Mucosa of gallbladder (tissue), 1 donor: ENCODE measurements at regions not wholly inside any gene's neighbourhood (a gene's known extent, or its start where the extent isn't known, plus 50 kb on each side); places are given as distances from the start of the nearest gene placed in this dataset.

Source experiments
- DNase-seq: peaks from one replicate; pipeline ENCODE4 v3.0.0-alpha.2; 2020; ENCODE audit warnings: low spot score
- donor health status: DM: no; HTN: no; CAD: no.

GRCh38 chr16:86747761-86748160, 169.4 kb downstream of the FOXL1 start:
- DNase-seq: no peak

GRCh38 chr16:86748652-86749051, 170.3 kb downstream of the FOXL1 start:
- DNase-seq: no peak

DNA sequence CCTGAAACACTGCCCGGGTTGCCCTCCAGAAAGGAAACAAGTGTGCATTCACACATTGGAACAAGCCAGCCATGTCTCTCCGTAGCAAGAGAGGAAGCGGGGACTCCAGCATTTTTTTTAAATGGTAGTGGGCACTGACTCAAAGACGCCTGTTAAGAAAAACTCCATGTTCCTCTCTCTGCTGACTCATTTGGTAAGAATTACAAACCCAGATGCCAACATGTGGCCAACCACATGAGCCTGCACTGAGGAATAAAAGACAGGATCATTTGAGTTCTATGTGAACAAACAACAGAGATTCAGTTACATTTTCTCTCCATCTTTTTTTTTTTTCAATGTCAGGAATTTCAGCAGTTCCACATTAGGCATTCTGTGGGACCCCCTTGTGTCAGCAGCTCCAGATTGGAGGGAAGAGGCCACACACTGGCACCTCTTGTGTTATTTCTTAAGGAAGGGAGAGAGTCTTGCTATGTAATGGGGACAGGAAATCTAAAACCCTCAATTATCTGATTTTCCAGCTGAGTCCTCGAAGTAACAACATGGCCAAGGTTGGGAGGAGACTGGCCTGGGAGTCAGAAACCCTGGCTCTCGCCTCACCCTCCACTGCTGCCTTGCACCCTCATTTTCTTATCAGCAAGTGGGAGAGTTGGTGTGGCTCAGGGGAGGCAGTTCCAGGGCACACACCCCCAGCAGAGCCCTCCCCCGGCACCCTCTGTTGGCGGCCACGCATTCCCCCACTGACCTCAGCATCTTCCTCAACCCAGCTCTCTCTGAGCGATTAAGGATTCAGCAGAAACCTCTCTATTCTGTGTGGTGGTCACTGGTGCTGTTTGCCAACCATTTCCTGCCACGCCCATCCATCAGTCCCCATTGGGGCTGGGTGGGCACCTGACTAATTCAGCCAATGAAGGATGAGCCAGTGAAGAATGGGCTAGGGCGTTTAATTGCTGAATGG, 173.0 kb downstream of the FOXL1 start:
- no peak for DNase-seq

DNA sequence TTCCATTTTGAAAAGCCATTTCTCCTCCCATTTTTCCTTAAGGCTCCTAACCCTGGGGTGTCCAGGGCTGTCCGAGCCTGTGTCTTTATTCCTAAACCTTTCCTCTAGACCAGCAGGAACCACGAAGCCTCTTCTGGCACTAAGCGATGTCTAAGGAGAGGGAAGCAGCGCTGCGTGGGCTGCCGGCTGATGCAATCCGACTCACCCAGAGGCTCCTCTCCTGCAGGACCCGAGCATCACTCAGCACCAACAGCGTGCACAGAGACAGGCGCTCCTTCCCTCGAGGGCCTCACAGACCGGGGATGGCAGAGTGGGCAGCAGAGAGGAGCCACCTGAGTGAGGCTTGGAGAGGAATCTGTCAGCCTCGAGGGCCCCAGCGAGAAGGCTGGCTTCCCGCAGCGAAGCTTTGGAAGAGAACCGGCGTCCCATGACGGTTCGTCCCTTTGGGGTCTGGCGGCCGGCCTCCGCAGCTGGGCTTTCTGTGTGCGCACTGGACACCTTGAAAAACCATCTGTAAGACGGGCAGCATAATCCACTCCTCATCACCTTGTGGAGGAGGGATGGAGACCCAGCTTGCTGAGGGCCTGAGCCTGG, 174.3 kb downstream of the FOXL1 start:
- no peak for DNase-seq

- DNase-seq: no peak
Observed at GRCh38 chr16:86753399-86753798, 175.1 kb downstream of the FOXL1 start.

DNA sequence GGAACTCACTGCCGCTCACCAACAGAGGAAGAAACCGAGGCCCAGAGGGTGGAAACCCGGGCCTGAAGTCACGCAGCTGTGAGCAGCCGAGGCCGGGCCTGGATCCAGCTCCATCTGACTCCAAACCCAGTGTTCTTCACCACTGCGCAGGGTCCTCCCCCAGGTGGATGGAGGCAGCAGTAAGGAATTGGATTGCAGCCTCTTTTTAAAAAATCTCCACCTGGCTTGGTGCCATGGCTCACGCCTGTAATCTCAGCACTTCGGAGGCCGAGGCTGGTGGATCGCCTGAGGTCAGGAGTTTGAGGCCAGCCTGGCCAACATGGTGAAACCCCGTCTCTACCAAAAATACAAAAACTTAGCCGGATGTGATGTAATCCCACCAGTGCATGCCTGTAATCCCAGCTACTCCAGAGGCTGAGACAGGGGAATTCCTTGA, 177.2 kb downstream of the FOXL1 start:
- peak; percentile 15 for DNase-seq

DNA sequence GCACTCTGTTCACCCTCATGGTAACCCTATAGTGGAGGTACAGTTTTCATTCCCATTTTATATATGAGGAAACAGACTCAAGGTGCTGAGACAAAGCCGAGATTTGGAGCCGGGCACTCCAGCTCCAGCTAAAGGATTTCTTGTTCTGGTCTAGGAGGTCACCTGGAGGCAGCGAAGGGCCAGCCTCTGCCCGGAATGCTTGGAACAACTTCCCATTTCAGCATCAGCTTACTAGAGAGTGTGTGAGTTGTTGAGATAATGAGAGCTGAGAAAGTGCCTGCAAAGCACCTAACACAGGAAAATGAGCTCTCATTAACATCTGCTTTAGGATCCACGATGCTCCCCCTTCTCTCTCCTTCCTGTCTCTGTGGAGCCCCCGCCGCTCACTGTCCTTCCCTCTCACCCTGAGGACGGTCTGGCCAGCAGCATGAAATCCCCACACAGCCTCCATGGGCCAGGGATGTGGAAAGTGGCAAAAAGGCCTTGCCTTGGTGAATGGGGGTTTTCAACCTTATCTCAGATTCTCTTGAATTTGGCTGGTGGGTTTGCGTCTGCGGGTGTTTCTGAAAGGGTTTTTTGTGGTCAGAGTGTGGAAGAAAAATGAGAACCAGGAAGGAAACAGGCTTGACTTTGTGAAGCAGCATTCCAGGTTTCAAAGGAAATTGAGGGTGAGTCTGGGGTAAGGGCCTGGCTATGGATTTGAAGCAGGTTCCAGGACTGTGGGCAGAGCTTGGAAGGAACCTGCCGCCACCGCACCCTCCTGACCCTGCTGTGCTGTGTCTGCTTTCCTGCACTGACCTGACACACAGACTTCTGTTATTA, 178.7 kb downstream of the FOXL1 start:
- no peak for DNase-seq

GRCh38 chr16:86757704-86758040, 179.3 kb downstream of the FOXL1 start:
- no peak for DNase-seq

DNA sequence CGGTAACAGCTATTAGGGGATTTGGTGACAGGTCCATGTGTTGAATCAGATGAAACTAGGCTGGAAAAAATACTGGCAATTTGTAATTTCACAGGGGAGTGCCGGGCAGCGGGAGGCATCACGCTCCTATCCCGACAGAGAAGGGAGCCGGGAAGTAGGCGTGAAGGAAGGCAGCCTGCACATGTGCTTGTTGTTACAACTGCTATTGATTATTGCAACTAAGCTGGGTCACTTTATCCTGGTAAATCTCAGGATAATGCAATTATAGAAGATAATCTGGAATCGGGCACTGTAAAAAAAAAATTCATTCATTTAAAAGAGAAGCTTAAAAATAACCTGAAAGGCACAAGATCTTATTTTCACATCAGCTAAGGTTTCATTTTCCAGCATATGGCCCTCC, 180.6 kb downstream of the FOXL1 start:
- no peak for DNase-seq

GRCh38 chr16:86761111-86762031, 183.0 kb downstream of the FOXL1 start:
- peak; percentile 52 for DNase-seq

DNA sequence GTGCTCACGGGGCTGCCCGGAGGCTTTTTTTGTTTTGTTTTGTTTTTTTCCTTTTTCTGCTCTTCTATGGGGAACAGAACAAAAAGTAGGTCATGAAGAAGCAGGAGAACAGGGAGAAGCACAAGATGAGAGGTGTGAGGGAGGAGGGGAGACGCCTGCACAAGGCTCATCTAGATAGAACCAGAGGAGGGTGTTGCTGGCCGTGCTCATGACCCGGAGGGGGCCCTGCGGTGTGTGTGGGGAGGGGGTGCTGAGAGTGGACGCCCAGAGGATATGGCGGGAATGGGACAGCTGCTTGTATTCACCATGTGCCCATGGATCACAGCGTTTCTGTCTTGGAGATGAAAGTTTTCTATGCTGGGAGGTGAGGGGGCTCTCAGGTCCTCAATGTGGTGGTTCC, 183.7 kb downstream of the FOXL1 start:
- no peak for DNase-seq

DNA sequence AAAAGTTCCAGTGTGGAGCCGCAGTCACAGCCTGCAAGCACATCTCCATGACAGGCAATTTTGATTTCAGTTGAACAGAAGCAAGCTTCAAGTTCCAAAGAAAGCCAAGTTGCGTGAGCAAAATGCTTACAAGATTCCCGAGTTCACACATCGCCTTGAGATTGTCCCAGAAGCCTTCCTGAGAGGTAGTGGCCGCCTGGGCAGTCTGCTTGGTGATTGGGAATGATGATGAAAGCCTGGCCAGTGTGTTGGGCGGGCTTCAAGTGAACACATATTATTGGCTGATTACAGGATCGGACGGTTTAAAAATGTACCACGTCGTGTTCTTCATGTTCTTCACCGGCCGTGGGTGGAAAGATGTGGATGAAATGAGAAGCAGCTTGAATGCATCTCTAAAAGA, 185.5 kb downstream of the FOXL1 start:
- no peak for DNase-seq

GRCh38 chr16:86764551-86764950, 186.2 kb downstream of the FOXL1 start:
- no peak for DNase-seq

GRCh38 chr16:86765389-86766026, 187.2 kb downstream of the FOXL1 start:
- no peak for DNase-seq

DNA sequence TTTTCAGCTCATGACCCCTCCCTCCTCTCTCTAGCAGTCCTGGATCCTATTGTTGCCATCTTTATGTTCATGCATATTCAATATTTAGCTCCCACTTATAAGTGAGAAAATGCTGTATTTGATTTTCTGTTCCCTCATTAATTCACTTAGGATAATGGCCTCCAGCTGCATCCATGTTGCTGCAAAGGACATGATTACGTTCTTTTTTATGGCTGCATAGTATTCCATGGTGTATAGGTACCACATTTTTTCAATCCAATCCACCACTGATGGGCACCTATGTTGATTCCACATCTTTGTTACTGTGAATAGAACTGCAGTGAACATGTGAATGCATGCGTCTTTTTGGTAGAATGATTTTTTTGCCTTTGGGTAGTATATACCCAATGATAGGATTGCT, 188.4 kb downstream of the FOXL1 start:
- no peak for DNase-seq

DNA sequence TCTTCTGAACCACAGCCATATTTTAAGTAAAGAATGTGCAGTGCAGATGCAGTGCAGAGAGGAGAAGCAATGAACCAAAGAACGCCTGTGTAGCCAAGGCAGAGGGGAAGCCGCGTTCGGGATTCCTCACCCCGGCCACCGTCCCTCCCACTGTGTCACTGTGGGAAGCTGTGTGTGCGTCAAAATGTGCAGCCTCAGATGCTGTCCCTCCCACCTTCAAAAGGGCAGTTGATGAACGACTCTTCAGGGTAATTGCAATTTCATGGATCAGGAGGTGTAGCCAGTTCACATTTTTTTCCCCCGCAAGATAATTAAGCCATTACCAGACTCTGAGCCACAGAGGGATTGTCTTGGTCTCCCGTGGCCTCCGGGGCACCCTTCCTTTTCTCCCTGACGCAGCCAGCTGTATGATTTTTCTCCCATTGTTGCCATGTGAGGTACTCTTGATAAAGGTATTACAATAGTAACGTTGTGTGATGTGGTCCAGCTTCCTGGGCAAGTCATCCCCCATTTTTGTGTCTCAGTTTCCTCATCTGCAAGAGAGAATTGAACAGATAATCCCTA, 190.0 kb downstream of the FOXL1 start:
- DNase-seq: no peak

DNA sequence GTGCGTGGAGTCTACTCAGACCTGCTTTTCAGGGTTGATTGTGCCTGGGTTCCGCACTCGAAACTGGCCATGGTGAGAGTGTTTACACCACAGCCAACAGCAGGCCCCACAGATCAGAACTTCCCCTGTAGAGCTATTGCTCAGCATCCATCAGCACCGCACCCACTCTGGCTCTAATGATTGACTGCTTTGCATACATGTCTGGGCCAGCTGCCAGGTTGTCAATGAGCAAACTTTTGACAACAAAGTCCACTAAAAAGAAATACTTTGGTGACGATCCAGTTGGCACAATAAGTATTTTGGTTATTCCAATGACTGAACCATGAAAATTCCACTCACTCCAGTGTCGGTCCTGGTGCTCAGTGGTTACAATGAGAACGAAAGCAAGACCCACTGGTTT, 190.7 kb downstream of the FOXL1 start:
- peak; percentile 74 for DNase-seq

DNA sequence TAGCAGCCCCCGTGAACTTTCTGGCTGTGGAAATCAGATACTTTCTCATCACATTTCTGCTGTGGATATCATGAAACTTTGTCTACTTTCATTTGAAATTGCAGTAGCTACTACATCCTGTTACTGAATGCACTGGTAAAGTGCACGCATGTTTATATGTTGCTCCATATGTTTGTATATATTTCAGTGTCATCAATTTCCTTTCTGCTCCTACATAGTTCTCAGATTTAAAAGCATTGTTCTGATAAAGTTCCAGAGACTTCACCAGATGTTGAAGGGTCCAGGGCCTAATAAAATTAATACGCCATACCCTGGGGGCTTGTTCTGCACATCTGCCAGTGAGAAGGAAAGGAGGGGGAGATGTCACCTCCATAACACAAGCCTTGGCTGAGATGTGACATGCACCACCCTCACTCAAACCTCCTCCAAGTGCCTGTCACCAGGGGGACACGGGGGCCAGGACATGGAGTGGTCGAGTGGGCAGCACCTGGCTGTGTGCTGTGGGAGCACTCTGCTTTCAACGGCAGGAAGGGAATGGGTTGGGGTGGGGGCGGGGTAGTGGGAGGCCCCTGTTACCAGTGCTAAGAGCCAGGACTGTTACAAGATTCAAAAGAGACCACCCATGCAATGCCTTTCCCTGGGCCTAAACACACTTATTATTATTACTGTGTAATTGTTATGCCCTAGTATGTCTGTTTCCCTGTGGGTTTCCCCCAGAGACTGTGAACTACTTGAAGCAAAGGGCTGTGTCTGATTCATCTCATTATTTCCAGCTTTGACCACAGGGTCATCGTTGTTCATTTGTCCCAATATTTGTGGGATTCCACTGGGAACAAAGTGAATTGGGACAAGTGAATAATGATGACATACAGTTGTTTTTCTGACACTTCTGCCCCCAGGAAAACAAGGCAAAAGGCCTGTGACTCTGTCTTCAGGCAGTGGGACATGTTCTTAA, 193.4 kb downstream of the FOXL1 start:
- DNase-seq: no peak

- no peak for DNase-seq
Observed at GRCh38 chr16:86772671-86773353, 194.5 kb downstream of the FOXL1 start.
